ENCODE measurements at regions not wholly inside any gene's neighbourhood (a gene's known extent, or its start where the extent isn't known, plus 50 kb on each side); places are given as distances from the start of the nearest gene placed in this dataset.

- TF ChIP-seq EZH2phosphoT487 (IDR thresholded peaks at IDR 0.05; ENCODE audit: borderline replicate concordance, low read length) (no peak), EZH2 (IDR thresholded peaks at IDR 0.05; ENCODE audit: low read length, unreplicated experiment) (no peak), CTCF (conservative IDR thresholded peaks at IDR 0.05; ENCODE audit: low read depth, low read length) (no peak)
- H4K20me1 ChIP-seq (ENCODE audit: low read length): no peaks in the 10 kb centered on the region
- peaks cover 12% of the 10 kb centered on the region for H3K27me3 ChIP-seq (ENCODE audit: low read length)
- no peak overlapping the region for H3K27ac ChIP-seq (ENCODE audit: low read length)
- intact Hi-C loops (cut with micrococcal nuclease): no loop called here
- H3F3A ChIP-seq (ENCODE audit: low read length, unreplicated experiment): no peaks in the 10 kb centered on the region
- H3K9ac ChIP-seq (ENCODE audit: low read length): no peak overlapping the region
- CTCF ChIA-PET: no interaction called here
- POLR2A ChIA-PET (ENCODE audit: unreplicated experiment): no interaction called here
- no TSS peak for BruUV-seq (replicated peaks)
- DNase-seq (no peak), ATAC-seq (no peak)
- no peaks in the 10 kb centered on the region for H3K9me3 ChIP-seq (ENCODE audit: low read length)
- H3K4me1 ChIP-seq (ENCODE audit: insufficient read depth, low read length): no peaks in the 10 kb centered on the region
- H3K4me3 ChIP-seq (ENCODE audit: low read length): no peak overlapping the region
- H3K79me2 ChIP-seq (ENCODE audit: low read length): no peaks in the 10 kb centered on the region
- H3K36me3 ChIP-seq (ENCODE audit: low read depth, low read length): no peaks in the 10 kb centered on the region
- no peaks in the 10 kb centered on the region for H3K9me2 ChIP-seq (replicated peaks; ENCODE audit: low read length)
- H2AFZ ChIP-seq (ENCODE audit: low read length): no peak overlapping the region
- no peak overlapping the region for H3K4me2 ChIP-seq (ENCODE audit: low read length)
These were observed 337.6 kb upstream of the SLC10A2 start for GRCh38 chr13:103403814-103404213.

- ChIA-PET CTCF (no interaction called here), POLR2A (ENCODE audit: unreplicated experiment) (no interaction called here)
- TF ChIP-seq EZH2phosphoT487 (IDR thresholded peaks at IDR 0.05; ENCODE audit: borderline replicate concordance, low read length): no peak
- DNase-seq (peak; percentile 30), ATAC-seq (peak; percentile 74)
- no peak overlapping the region for H3K4me2 ChIP-seq (ENCODE audit: low read length)
- no TSS peak for BruUV-seq (replicated peaks)
- H3F3A ChIP-seq (ENCODE audit: low read length, unreplicated experiment): no peaks in the 10 kb centered on the region
- no peaks in the 10 kb centered on the region for H4K20me1 ChIP-seq (ENCODE audit: low read length)
- no peaks in the 10 kb centered on the region for H3K4me1 ChIP-seq (ENCODE audit: insufficient read depth, low read length)
- H3K9me2 ChIP-seq (replicated peaks; ENCODE audit: low read length): no peaks in the 10 kb centered on the region
- no peaks in the 10 kb centered on the region for H3K79me2 ChIP-seq (ENCODE audit: low read length)
- H3K4me3 ChIP-seq (ENCODE audit: low read length): no peak overlapping the region
- peaks cover 11% of the 10 kb centered on the region; the same call in 1 of the 2 replicates for H3K27me3 ChIP-seq (ENCODE audit: low read length)
- intact Hi-C loops (cut with micrococcal nuclease): no loop called here
- H3K9me3 ChIP-seq (ENCODE audit: low read length): no peaks in the 10 kb centered on the region
- H3K27ac ChIP-seq (ENCODE audit: low read length): no peak overlapping the region
- H3K36me3 ChIP-seq (ENCODE audit: low read depth, low read length): no peaks in the 10 kb centered on the region
- no peak overlapping the region for H3K9ac ChIP-seq (ENCODE audit: low read length)
- H2AFZ ChIP-seq (ENCODE audit: low read length): no peak overlapping the region
These were observed 337.0 kb upstream of the SLC10A2 start for GRCh38 chr13:103403148-103403740.

GRCh38 chr13:103395139-103395538 lies 328.9 kb upstream of the SLC10A2 start:
- intact Hi-C loops (cut with micrococcal nuclease): no loop called here
- BruUV-seq (replicated peaks): no TSS peak
- ATAC-seq (no peak), DNase-seq (no peak)
- no peaks in the 10 kb centered on the region for H3K4me1 ChIP-seq (ENCODE audit: insufficient read depth, low read length)
- H3K9me3 ChIP-seq (ENCODE audit: low read length): no peaks in the 10 kb centered on the region
- H3K9me2 ChIP-seq (replicated peaks; ENCODE audit: low read length): no peaks in the 10 kb centered on the region
- H3K4me2 ChIP-seq (ENCODE audit: low read length): no peak overlapping the region
- no peak for TF ChIP-seq EZH2 (IDR thresholded peaks at IDR 0.05; ENCODE audit: low read length, unreplicated experiment)
- no peak for TF ChIP-seq CTCF (conservative IDR thresholded peaks at IDR 0.05; ENCODE audit: low read depth, low read length)
- TF ChIP-seq EZH2phosphoT487 (IDR thresholded peaks at IDR 0.05; ENCODE audit: borderline replicate concordance, low read length): no peak
- H3K4me3 ChIP-seq (ENCODE audit: low read length): no peak overlapping the region
- no peaks in the 10 kb centered on the region for H4K20me1 ChIP-seq (ENCODE audit: low read length)
- H2AFZ ChIP-seq (ENCODE audit: low read length): no peak overlapping the region
- no peaks in the 10 kb centered on the region for H3K79me2 ChIP-seq (ENCODE audit: low read length)
- no peaks in the 10 kb centered on the region for H3K27me3 ChIP-seq (ENCODE audit: low read length)
- no peak overlapping the region for H3K9ac ChIP-seq (ENCODE audit: low read length)
- H3K36me3 ChIP-seq (ENCODE audit: low read depth, low read length): no peaks in the 10 kb centered on the region
- ChIA-PET CTCF (no interaction called here), POLR2A (ENCODE audit: unreplicated experiment) (no interaction called here)
- H3F3A ChIP-seq (ENCODE audit: low read length, unreplicated experiment): no peaks in the 10 kb centered on the region
- no peak overlapping the region for H3K27ac ChIP-seq (ENCODE audit: low read length)
